ENCODE measurements at regions not wholly inside any gene's neighbourhood (a gene's known extent, or its start where the extent isn't known, plus 50 kb on each side); places are given as distances from the start of the nearest gene placed in this dataset.

GRCh38 chr2:45128580-45128997 is 119.3 kb upstream of the SIX2 start:
- TF ChIP-seq CTCF (IDR thresholded peaks at IDR 0.05; ENCODE audit: low read depth, low read length, missing input control) = no peak
- no peak for TF ChIP-seq SP1 (IDR thresholded peaks at IDR 0.05)
- no peak for TF ChIP-seq FOXA2 (IDR thresholded peaks at IDR 0.05)
- no peak for TF ChIP-seq ATF3 (IDR thresholded peaks at IDR 0.05)
- TF ChIP-seq YY1 (IDR thresholded peaks at IDR 0.05) = no peak
- no peak for TF ChIP-seq JUND (IDR thresholded peaks at IDR 0.05)
- TF ChIP-seq TAF1 (conservative IDR thresholded peaks at IDR 0.05) = no peak
- TF ChIP-seq REST (IDR thresholded peaks at IDR 0.05) = no peak
- TF ChIP-seq RAD21 (IDR thresholded peaks at IDR 0.05) = no peak
- no peak for TF ChIP-seq EGR1 (IDR thresholded peaks at IDR 0.05; ENCODE audit: low read depth in 2 of 2)
- TF ChIP-seq MAX (IDR thresholded peaks at IDR 0.05) = no peak
- TF ChIP-seq GABPA (IDR thresholded peaks at IDR 0.05 in 1 of 2, conservative IDR thresholded peaks at IDR 0.05 in 1 of 2) = no peak
- no peak for TF ChIP-seq FOXA1 (IDR thresholded peaks at IDR 0.05)
